Small intestine (tissue), 7 donors: ENCODE measurements at regions not wholly inside any gene's neighbourhood (a gene's known extent, or its start where the extent isn't known, plus 50 kb on each side); places are given as distances from the start of the nearest gene placed in this dataset.

Source experiments
- DNase-seq, 2 donors: peaks; one replicate each; pipeline versions ENCODE4 v3.0.0 to v3.0.0-alpha.2; 2013
- FAIRE-seq: peaks from 2 replicates; lab custom pipeline; 2012; peaks lifted over from hg19 to GRCh38; lab: Jason Lieb, UNC
- H3K27ac ChIP-seq, 3 donors: one replicate each; pipeline ENCODE4 v1.5.1; 2013; ENCODE audit warnings: low read length in 2 of 3, mild to moderate bottlenecking in 2 of 3, control low read depth in 1 of 3, inconsistent platforms in 1 of 3, low read depth in 1 of 3, moderate library complexity in 1 of 3
- H3K27me3 ChIP-seq, 3 donors: one replicate each; pipeline ENCODE4 v1.6.1; 2013; ENCODE audit warnings: low read length in 3 of 3, inconsistent platforms in 1 of 3; ENCODE audit not compliant: control insufficient read depth in 3 of 3, insufficient read depth in 3 of 3
- H3K36me3 ChIP-seq, 3 donors: one replicate each; pipeline ENCODE4 v1.6.1; 2013; ENCODE audit warnings: low read length in 3 of 3, inconsistent platforms in 1 of 3, low read depth in 1 of 3, mild to moderate bottlenecking in 1 of 3, moderate library complexity in 1 of 3; ENCODE audit not compliant: control insufficient read depth in 3 of 3, insufficient read depth in 2 of 3
- H3K4me1 ChIP-seq, 3 donors: one replicate each; pipeline ENCODE4 v1.6.1; 2013; ENCODE audit warnings: low read length in 2 of 3, inconsistent platforms in 1 of 3, low read depth in 1 of 3, mild to moderate bottlenecking in 1 of 3, moderate library complexity in 1 of 3; ENCODE audit not compliant: control insufficient read depth in 3 of 3, insufficient read depth in 2 of 3
- H3K4me3 ChIP-seq, 3 donors: one replicate each; pipeline ENCODE4 v1.5.1; 2013; ENCODE audit warnings: low read length in 3 of 3, control low read depth in 1 of 3, inconsistent platforms in 1 of 3, low read depth in 1 of 3, mild to moderate bottlenecking in 1 of 3, moderate library complexity in 1 of 3
- H3K9me3 ChIP-seq, 2 donors: one replicate each; pipeline ENCODE4 v1.6.1; 2013; ENCODE audit warnings: low read depth in 1 of 2, low read length in 1 of 2; ENCODE audit not compliant: control insufficient read depth in 2 of 2, insufficient read depth in 1 of 2
- WGBS, 3 donors: extraction: QIAGEN DNeasy Blood & Tissue Kit; methylation state at CpG; one replicate each; pipeline ENCODE4 v1.1.7; 2013; 5-methylcytosine and 5-hydroxymethylcytosine counted together
- donor health status: healthy with polysubstance abuse.
- donor health status: control.
- donor health status: control.
- donor health status: Bipolar disorder and iron deficiency.
- donor health status: healthy.

DNA sequence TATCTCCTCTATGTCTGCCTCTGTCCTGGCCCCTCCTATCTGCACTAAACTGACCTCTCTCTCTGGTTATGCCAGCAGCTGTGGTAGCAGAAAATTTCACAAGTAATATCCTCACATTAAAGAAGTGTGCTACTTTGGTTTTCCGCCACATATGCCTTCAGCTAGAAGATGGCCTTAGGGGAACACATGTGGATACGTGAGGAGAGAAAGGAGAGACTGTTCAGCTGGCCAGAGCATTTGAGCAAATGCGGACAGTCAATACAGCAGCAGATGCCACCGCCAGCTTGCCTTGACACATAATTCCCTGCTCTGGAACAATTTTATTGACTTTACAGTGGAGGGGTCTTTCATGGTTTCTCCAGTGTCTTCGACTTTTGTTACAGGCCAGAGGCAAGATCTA is 434.6 kb downstream of the TAF11L14 start:
- Histone ChIP-seq H3K36me3 (no peaks in the 10 kb centered on the region), H3K27ac (no peak overlapping the region), H3K27me3 (no peaks in the 10 kb centered on the region), H3K9me3 (no peaks in the 10 kb centered on the region), H3K4me1 (no peaks in the 10 kb centered on the region), H3K4me3 (no peak overlapping the region)
- 82 to 83% (median 82%) methylated on average over 5 of the region's 5 CpGs for WGBS, 3 donors
- DNase-seq (no peak), FAIRE-seq (no peak)

DNA sequence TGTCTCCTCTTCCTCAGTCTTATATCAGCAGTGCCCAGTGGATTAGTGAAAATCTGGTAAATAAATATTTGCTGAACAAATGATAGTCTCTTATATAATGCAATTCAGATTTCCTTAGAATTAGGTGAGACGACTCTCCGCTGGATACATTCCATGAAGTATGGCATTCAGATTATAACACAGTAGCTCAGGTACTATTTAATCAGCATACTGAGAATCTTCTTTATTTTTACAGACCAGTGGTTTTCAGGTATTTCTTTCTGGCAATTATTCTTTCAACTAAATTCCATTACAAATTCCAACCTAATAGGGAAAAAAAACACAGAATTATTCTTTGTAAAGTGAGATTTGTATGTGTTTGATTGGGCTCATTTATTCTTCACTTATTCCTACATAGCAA is 435.5 kb downstream of the TAF11L14 start:
- DNase-seq (no peak), FAIRE-seq (no peak)
- H3K27me3 ChIP-seq, result no peaks in the 10 kb centered on the region
- H3K27ac ChIP-seq, result no peak overlapping the region
- no peaks in the 10 kb centered on the region for H3K9me3 ChIP-seq
- no peak overlapping the region for H3K4me3 ChIP-seq
- 71 to 81% (median 79%) methylated on average over 2 of the region's 2 CpGs for WGBS, 3 donors
- no peaks in the 10 kb centered on the region for H3K4me1 ChIP-seq
- no peaks in the 10 kb centered on the region for H3K36me3 ChIP-seq

- H3K9me3 ChIP-seq, result no peaks in the 10 kb centered on the region
- 67 to 78% (median 77%) methylated on average over 2 of the region's 2 CpGs for WGBS, 3 donors
- no peaks in the 10 kb centered on the region for H3K4me1 ChIP-seq
- DNase-seq, result no peak
- H3K27ac ChIP-seq, result no peak overlapping the region
- no peak overlapping the region for H3K4me3 ChIP-seq
- H3K27me3 ChIP-seq, result no peaks in the 10 kb centered on the region
- no peak for FAIRE-seq
- no peaks in the 10 kb centered on the region for H3K36me3 ChIP-seq
These were observed 438.3 kb downstream of the TAF11L14 start for GRCh38 chr5:18072600-18072999.

DNA sequence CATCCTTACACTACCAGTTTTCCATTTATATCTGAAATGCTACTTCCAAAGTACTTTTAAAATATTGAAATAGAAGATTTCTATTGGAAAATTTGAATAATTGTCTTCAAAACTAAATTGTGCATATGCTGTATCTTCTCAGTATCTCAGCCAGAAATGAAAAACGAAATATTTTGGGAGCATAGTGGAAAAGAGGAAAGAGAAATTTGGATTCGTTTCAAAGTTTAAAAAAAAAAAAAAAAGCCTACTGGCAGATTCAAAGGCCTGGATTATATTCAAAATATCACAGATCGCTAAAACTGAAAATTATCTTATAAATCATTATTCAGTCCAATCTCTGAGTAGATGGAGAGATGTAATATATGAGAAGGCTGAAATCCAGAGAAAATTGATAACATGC is 440.7 kb downstream of the TAF11L14 start:
- H3K27ac ChIP-seq, result no peak overlapping the region
- DNase-seq (no peak), FAIRE-seq (no peak)
- H3K36me3 ChIP-seq, result no peaks in the 10 kb centered on the region
- 35 to 62% (median 39%) methylated on average over 3 of the region's 3 CpGs for WGBS, 3 donors
- no peak overlapping the region for H3K4me3 ChIP-seq
- no peaks in the 10 kb centered on the region for H3K9me3 ChIP-seq
- no peaks in the 10 kb centered on the region for H3K27me3 ChIP-seq
- no peaks in the 10 kb centered on the region for H3K4me1 ChIP-seq

- Histone ChIP-seq H3K4me1 (no peaks in the 10 kb centered on the region), H3K4me3 (no peak overlapping the region), H3K27ac (no peak overlapping the region), H3K27me3 (no peaks in the 10 kb centered on the region), H3K9me3 (no peaks in the 10 kb centered on the region), H3K36me3 (no peaks in the 10 kb centered on the region)
- DNase-seq (no peak), FAIRE-seq (no peak)
These were observed 443.9 kb downstream of the TAF11L14 start for GRCh38 chr5:18078157-18078556.

GRCh38 chr5:18079831-18080230 is 445.6 kb downstream of the TAF11L14 start:
- H3K36me3 ChIP-seq, result no peaks in the 10 kb centered on the region

DNA sequence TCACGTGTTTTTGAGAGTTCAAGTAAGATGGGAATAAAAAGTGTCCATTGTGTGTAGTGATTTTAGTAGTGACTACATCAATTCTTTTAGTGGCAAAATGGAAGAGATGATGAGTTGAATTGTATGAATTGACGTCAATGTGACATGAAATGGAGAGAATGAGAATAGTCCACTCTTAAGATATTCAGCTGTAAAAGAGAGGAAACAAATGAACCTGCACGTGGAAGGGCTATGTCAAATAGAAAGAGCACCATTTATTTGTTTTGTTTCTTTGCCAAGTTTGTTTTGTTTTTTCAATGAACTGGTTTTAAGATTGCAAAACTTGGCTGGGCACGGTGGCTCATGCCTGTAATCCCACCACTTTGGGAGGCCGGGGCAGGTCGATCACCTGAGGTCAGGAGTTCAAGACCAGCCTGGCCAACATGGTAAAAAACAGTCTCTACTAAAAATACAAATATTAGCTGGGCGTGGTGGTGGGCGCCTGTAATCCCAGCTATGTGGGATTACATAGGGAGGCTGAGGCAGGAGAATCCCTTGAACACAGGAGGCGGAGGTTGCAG is 453.8 kb downstream of the TAF11L14 start:
- Histone ChIP-seq H3K4me1 (no peaks in the 10 kb centered on the region), H3K27ac (no peak overlapping the region), H3K9me3 (no peaks in the 10 kb centered on the region), H3K27me3 (no peaks in the 10 kb centered on the region), H3K36me3 (no peaks in the 10 kb centered on the region), H3K4me3 (no peak overlapping the region)
- no peak for FAIRE-seq
- 78 to 81% (median 79%) methylated on average over 9 of the region's 9 CpGs for WGBS, 3 donors
- no peak for DNase-seq

More at GRCh38 chr5:18079831-18080230, 445.6 kb downstream of the TAF11L14 start:
- Histone ChIP-seq H3K4me3 (no peak overlapping the region), H3K4me1 (no peaks in the 10 kb centered on the region), H3K27ac (no peak overlapping the region), H3K27me3 (no peaks in the 10 kb centered on the region), H3K9me3 (no peaks in the 10 kb centered on the region)
- FAIRE-seq (no peak), DNase-seq (no peak)
- WGBS, 3 donors, result 83 to 90% (median 90%) methylated on average over 3 of the region's 3 CpGs

DNA sequence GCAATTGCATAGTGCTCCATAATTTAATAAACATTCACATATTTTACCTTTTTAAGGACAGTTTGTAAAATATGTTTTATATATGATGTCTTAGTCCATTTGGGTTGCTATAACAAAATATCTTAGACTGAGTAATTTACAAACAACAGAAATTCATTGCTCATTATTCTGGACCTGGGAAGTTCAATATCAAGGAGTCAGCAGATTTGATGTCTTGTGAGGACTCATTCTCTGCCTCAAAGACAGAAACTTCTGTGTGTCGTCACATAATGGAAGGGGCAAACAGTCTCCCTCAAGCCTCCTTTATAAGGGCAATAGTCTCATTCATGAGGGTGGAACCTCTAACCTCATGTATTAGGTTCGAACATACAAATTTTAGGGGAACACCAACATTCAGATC is 455.9 kb downstream of the TAF11L14 start:
- no peak for DNase-seq
- Histone ChIP-seq H3K4me3 (no peak overlapping the region), H3K27ac (no peak overlapping the region), H3K4me1 (no peaks in the 10 kb centered on the region), H3K27me3 (no peaks in the 10 kb centered on the region), H3K9me3 (no peaks in the 10 kb centered on the region), H3K36me3 (no peaks in the 10 kb centered on the region)
- FAIRE-seq, result no peak
- WGBS, 3 donors, result 65 to 82% (median 71%) methylated on average over 2 of the region's 2 CpGs

GRCh38 chr5:18091142-18091541 is 456.9 kb downstream of the TAF11L14 start:
- H3K4me1 ChIP-seq, result no peaks in the 10 kb centered on the region
- no peaks in the 10 kb centered on the region for H3K9me3 ChIP-seq
- DNase-seq (no peak), FAIRE-seq (no peak)
- no peak overlapping the region for H3K4me3 ChIP-seq
- H3K27me3 ChIP-seq, result no peaks in the 10 kb centered on the region
- 10 to 13% (median 11%) methylated on average over 2 of the region's 2 CpGs for WGBS, 3 donors
- H3K27ac ChIP-seq, result no peak overlapping the region
- no peaks in the 10 kb centered on the region for H3K36me3 ChIP-seq
